H9 (cell line): ENCODE measurements at regions not wholly inside any gene's neighbourhood (a gene's known extent, or its start where the extent isn't known, plus 50 kb on each side); places are given as distances from the start of the nearest gene placed in this dataset.

Experiments
- DNase-seq: peaks from one replicate; pipeline ENCODE4 v3.0.0-alpha.2; 2017
- H2AFZ ChIP-seq: one replicate; pipeline ENCODE4 v1.6.1; 2013; ENCODE audit warnings: mild to moderate bottlenecking, low read length, control low read depth, moderate library complexity
- H2AK5ac ChIP-seq: 2 replicates; pipeline ENCODE4 v1.6.1; 2013; ENCODE audit warnings: low read length, control low read depth, mixed read lengths; ENCODE audit not compliant: insufficient read length
- H2BK120ac ChIP-seq: one replicate; pipeline ENCODE4 v1.6.1; 2013; ENCODE audit warnings: low read depth, mild to moderate bottlenecking, low read length, control low read depth, inconsistent platforms; ENCODE audit not compliant: poor library complexity, severe bottlenecking
- H2BK12ac ChIP-seq: 2 replicates; pipeline ENCODE4 v1.6.1; 2013; ENCODE audit warnings: low read length, control low read depth, mixed read lengths, low read depth; ENCODE audit not compliant: insufficient read length
- H2BK15ac ChIP-seq: 2 replicates; pipeline ENCODE4 v1.6.1; 2013; ENCODE audit warnings: low read depth, low read length, control low read depth
- H2BK20ac ChIP-seq: one replicate; pipeline ENCODE4 v1.6.1; 2013; ENCODE audit warnings: low read depth, mild to moderate bottlenecking, low read length, control low read depth, inconsistent platforms; ENCODE audit not compliant: poor library complexity, severe bottlenecking
- H2BK5ac ChIP-seq: 2 replicates; pipeline ENCODE4 v1.6.1; 2013; ENCODE audit warnings: low read length, control low read depth, mixed read lengths; ENCODE audit not compliant: insufficient read length
- H3K14ac ChIP-seq: 2 replicates; pipeline ENCODE4 v1.6.1; 2013; ENCODE audit warnings: low read length, control low read depth; ENCODE audit not compliant: insufficient read depth
- H3K18ac ChIP-seq: 2 replicates; pipeline ENCODE4 v1.6.1; 2013; ENCODE audit warnings: low read depth, mild to moderate bottlenecking, mixed read lengths, low read length, control low read depth; ENCODE audit not compliant: insufficient read length
- H3K23ac ChIP-seq: 2 replicates; pipeline ENCODE4 v1.6.1; 2013; ENCODE audit warnings: low read length, control low read depth, mixed read lengths, low read depth; ENCODE audit not compliant: insufficient read length
- H3K23me2 ChIP-seq: 2 replicates; pipeline ENCODE4 v1.6.1; 2013; ENCODE audit warnings: low read depth, mild to moderate bottlenecking, mixed read lengths, low read length, control low read depth; ENCODE audit not compliant: insufficient read length, poor library complexity, severe bottlenecking
- H3K27ac ChIP-seq: 2 replicates; pipeline ENCODE4 v1.5.1; 2013; ENCODE audit warnings: low read length, control low read depth, mixed read lengths, low read depth; ENCODE audit not compliant: insufficient read length
- H3K27me3 ChIP-seq: 2 replicates; pipeline ENCODE4 v1.6.1; 2013; ENCODE audit warnings: low read length, control low read depth, inconsistent platforms; ENCODE audit not compliant: insufficient read depth
- H3K4ac ChIP-seq: 2 replicates; pipeline ENCODE4 v1.6.1; 2013; ENCODE audit warnings: low read depth, mild to moderate bottlenecking, control low read depth, inconsistent platforms, low read length, moderate library complexity
- H3K4me1 ChIP-seq: 2 replicates; pipeline ENCODE4 v1.6.1; 2013; ENCODE audit warnings: low read length, control low read depth, inconsistent platforms; ENCODE audit not compliant: insufficient read depth
- H3K4me2 ChIP-seq: 2 replicates; pipeline ENCODE4 v1.6.1; 2013; ENCODE audit warnings: low read length, control low read depth, mixed read lengths; ENCODE audit not compliant: insufficient read length, insufficient read depth
- H3K56ac ChIP-seq: 2 replicates; pipeline ENCODE4 v1.6.1; 2013; ENCODE audit warnings: low read depth, mild to moderate bottlenecking, mixed read lengths, low read length, control low read depth; ENCODE audit not compliant: insufficient read length
- H3K79me1 ChIP-seq: 2 replicates; pipeline ENCODE4 v1.6.1; 2013; ENCODE audit warnings: low read depth, mild to moderate bottlenecking, moderate library complexity, low read length, control low read depth, inconsistent platforms; ENCODE audit not compliant: insufficient read depth, poor library complexity, severe bottlenecking
- H3K79me2 ChIP-seq: 2 replicates; pipeline ENCODE4 v1.6.1; 2013; ENCODE audit warnings: low read length, control low read depth, inconsistent platforms; ENCODE audit not compliant: insufficient read depth
- H3K9ac ChIP-seq: 2 replicates; pipeline ENCODE4 v1.6.1; 2013; ENCODE audit warnings: low read length, control low read depth, mixed read lengths; ENCODE audit not compliant: insufficient read length; ENCODE audit errors: extremely low read depth
- H3K9me3 ChIP-seq: one replicate; pipeline ENCODE4 v1.6.1; 2013; ENCODE audit warnings: low read depth, low read length, inconsistent platforms; ENCODE audit not compliant: control insufficient read depth
- H3T11ph ChIP-seq: one replicate; pipeline ENCODE4 v1.6.1; 2013; ENCODE audit warnings: mild to moderate bottlenecking, low read length, control low read depth, inconsistent platforms
- H4K20me1 ChIP-seq: one replicate; pipeline ENCODE4 v1.6.1; 2013; ENCODE audit not compliant: control insufficient read depth, insufficient read length, insufficient read depth
- H4K5ac ChIP-seq: 2 replicates; pipeline ENCODE4 v1.6.1; 2013; ENCODE audit warnings: low read depth, mild to moderate bottlenecking, mixed read lengths, low read length, control low read depth; ENCODE audit not compliant: insufficient read length
- H4K8ac ChIP-seq: replicated peaks from 2 replicates; pipeline ENCODE4 v1.6.1; 2013; ENCODE audit warnings: low read length, control low read depth, mixed read lengths, low read depth; ENCODE audit not compliant: insufficient read length
- H4K91ac ChIP-seq: 2 replicates; pipeline ENCODE4 v1.6.1; 2013; ENCODE audit warnings: low read depth, mild to moderate bottlenecking, moderate library complexity, mixed read lengths, low read length, control low read depth; ENCODE audit not compliant: insufficient read length
- H3K27ac Mint-ChIP-seq, 3 experiments: 2 replicates in 2 of 3; 3 replicates in 1 of 3; pipeline ENCODE4 v1.8.0; 2020 to 2021; ENCODE audit warnings: mixed read lengths in 3 of 3, mild to moderate bottlenecking in 1 of 3, moderate library complexity in 1 of 3
- H3K27me3 Mint-ChIP-seq: 2 replicates; pipeline ENCODE4 v1.8.0; 2021; ENCODE audit warnings: low read depth, mild to moderate bottlenecking, moderate library complexity, mixed read lengths
- H3K36me3 Mint-ChIP-seq, 3 experiments: 2 replicates in 2 of 3; 3 replicates in 1 of 3; pipeline ENCODE4 v1.8.0; 2020 to 2021; ENCODE audit warnings: low read depth in 3 of 3, mixed read lengths in 3 of 3; ENCODE audit not compliant: insufficient read depth in 1 of 3
- H3K4me1 Mint-ChIP-seq, 2 experiments: 2 replicates each; pipeline ENCODE4 v1.8.0; 2020; ENCODE audit warnings: mixed read lengths in 2 of 2
- H3K4me3 Mint-ChIP-seq, 2 experiments: 2 replicates in 1 of 2; 3 replicates in 1 of 2; pipeline ENCODE4 v1.8.0; 2020 to 2021; ENCODE audit warnings: mild to moderate bottlenecking in 2 of 2, mixed read lengths in 2 of 2, moderate library complexity in 1 of 2
- H3K9me3 Mint-ChIP-seq, 2 experiments: 2 replicates in 1 of 2; 3 replicates in 1 of 2; pipeline ENCODE4 v1.8.0; 2020; ENCODE audit warnings: mild to moderate bottlenecking in 2 of 2, mixed read lengths in 2 of 2, moderate library complexity in 1 of 2
- whole genome bisulfite sequencing: extraction: QIAGEN DNeasy Blood & Tissue Kit; methylation state at CpG from one replicate; pipeline ENCODE4 v1.1.7; 2013; ENCODE audit warnings: missing lambda C conversion rate, low lambda C conversion rate, mixed read lengths; ENCODE audit not compliant: insufficient read length; ENCODE audit errors: extremely low coverage; 5-methylcytosine and 5-hydroxymethylcytosine counted together
- TF ChIP-seq, protein P1 (sequence below): fragments of 200-600 bp; sonication (generic); conservative IDR thresholded peaks from 3 replicates; pipeline ENCODE4 v1.8.0; 2021; ENCODE audit warnings: antibody characterized with exemption, mild to moderate bottlenecking

DNA sequence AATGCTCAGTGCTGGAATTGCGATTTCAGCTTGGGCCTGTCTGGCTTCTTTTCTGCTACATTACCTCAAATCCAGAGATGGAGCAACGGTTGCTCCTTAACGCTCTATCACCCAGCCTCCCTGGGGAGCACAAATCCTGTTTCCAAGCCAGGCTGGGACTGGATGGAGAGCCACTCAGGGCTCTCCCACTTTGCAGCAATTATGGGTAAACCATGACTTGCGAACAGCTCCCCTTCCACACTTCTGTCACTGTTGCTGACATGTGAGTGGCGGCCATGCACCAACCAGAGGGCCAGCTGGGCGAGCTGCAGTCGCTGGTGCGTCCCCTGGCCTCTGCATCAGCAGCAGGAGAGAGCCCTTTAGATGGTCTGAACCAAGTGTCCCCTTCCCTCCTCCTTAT lies 65.1 kb upstream of the RAB4A start:
- no peaks in the 10 kb centered on the region for H3K27me3 ChIP-seq
- no peak overlapping the region for H3K23ac ChIP-seq
- no peaks in the 10 kb centered on the region for H3K23me2 ChIP-seq
- H2BK12ac ChIP-seq = no peak overlapping the region
- no peaks in the 10 kb centered on the region for H3K9me3 Mint-ChIP-seq
- WGBS = no CpG with 5 or more reads among the region's 8 CpGs
- H4K20me1 ChIP-seq = no peaks in the 10 kb centered on the region
- no peak overlapping the region for H3K9ac ChIP-seq
- no peak overlapping the region; a peak in 1 of 7 replicates for H3K27ac Mint-ChIP-seq
- H3K79me2 ChIP-seq = no peaks in the 10 kb centered on the region
- no peak overlapping the region for H3K56ac ChIP-seq
- no peak for DNase-seq
- no peak overlapping the region for H4K8ac ChIP-seq
- H3K27ac ChIP-seq = no peak overlapping the region
- no peaks in the 10 kb centered on the region for H3K79me1 ChIP-seq
- TF ChIP-seq, protein P1, sequence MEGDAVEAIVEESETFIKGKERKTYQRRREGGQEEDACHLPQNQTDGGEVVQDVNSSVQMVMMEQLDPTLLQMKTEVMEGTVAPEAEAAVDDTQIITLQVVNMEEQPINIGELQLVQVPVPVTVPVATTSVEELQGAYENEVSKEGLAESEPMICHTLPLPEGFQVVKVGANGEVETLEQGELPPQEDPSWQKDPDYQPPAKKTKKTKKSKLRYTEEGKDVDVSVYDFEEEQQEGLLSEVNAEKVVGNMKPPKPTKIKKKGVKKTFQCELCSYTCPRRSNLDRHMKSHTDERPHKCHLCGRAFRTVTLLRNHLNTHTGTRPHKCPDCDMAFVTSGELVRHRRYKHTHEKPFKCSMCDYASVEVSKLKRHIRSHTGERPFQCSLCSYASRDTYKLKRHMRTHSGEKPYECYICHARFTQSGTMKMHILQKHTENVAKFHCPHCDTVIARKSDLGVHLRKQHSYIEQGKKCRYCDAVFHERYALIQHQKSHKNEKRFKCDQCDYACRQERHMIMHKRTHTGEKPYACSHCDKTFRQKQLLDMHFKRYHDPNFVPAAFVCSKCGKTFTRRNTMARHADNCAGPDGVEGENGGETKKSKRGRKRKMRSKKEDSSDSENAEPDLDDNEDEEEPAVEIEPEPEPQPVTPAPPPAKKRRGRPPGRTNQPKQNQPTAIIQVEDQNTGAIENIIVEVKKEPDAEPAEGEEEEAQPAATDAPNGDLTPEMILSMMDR = no peak
- no peak overlapping the region for H4K91ac ChIP-seq
- no peak overlapping the region for H3T11ph ChIP-seq
- no peak overlapping the region for H2AK5ac ChIP-seq
- no peak overlapping the region for H2BK120ac ChIP-seq
- H3K4me1 Mint-ChIP-seq = peaks cover 29 to 30% of the 10 kb centered on the region in 2 experiments
- H2AFZ ChIP-seq = no peak overlapping the region
- no peak overlapping the region for H4K5ac ChIP-seq
- no peak overlapping the region for H3K4me3 Mint-ChIP-seq
- H3K4me2 ChIP-seq = no peak overlapping the region
- no peaks in the 10 kb centered on the region for H3K9me3 ChIP-seq
- H3K4me1 ChIP-seq = peaks cover 6% of the 10 kb centered on the region; the same call in 1 of the 2 replicates
- no peak overlapping the region for H2BK15ac ChIP-seq
- H3K36me3 Mint-ChIP-seq = no peaks in the 10 kb centered on the region
- H3K18ac ChIP-seq = no peak overlapping the region
- no peak overlapping the region for H2BK20ac ChIP-seq
- H3K4ac ChIP-seq = no peak overlapping the region
- peaks cover 2% of the 10 kb centered on the region for H3K27me3 Mint-ChIP-seq
- H3K14ac ChIP-seq = no peak overlapping the region
- H2BK5ac ChIP-seq = no peak overlapping the region
